GM12878 (cell line): ENCODE measurements at regions not wholly inside any gene's neighbourhood (a gene's known extent, or its start where the extent isn't known, plus 50 kb on each side); places are given as distances from the start of the nearest gene placed in this dataset.

Experiments used
- ATAC-seq: fragments of 200-7000 bp; cut with Tn5 transposase; 3 replicates; pipeline ENCODE4 v1.9.1; 2020; ENCODE audit warnings: mild to moderate bottlenecking, moderate library complexity
- BruUV-seq: library from RNA; stranded (reverse); fragments of 400-500 nt; replicated peaks from 2 replicates; lab custom pipeline; 2021; lab: Mats Ljungman, UMichigan
- CTCF ChIA-PET: fragments of 300-600 bp; sonication (Branson Sonifier 250); formaldehyde crosslinking; extraction: SDS; loops from one replicate; lab custom pipeline; 2021; ENCODE audit warnings: inconsistent platforms; lab: Yijun Ruan, JAX
- POLR2A ChIA-PET: fragments of 350-600 bp; formaldehyde crosslinking; extraction: SDS; loops from one replicate; lab custom pipeline; 2021; ENCODE audit warnings: inconsistent platforms; lab: Charles Lee
- RAD21 ChIA-PET: fragments of 300-600 bp; sonication (Branson Sonifier 250); formaldehyde crosslinking; loops from one replicate; lab custom pipeline; 2023; ENCODE audit warnings: antibody characterized with exemption; ENCODE audit not compliant: unreplicated experiment; lab: Charles Lee
- SMC1A ChIA-PET: fragments of 300-600 bp; sonication (Branson Sonifier 250); formaldehyde crosslinking; loops from one replicate; lab custom pipeline; 2023; ENCODE audit not compliant: unreplicated experiment, uncharacterized antibody; lab: Charles Lee
- DNase-seq: peaks from one replicate; pipeline ENCODE4 v3.0.0-alpha.2; 2011; ENCODE audit warnings: low read depth, low spot score
- FAIRE-seq: peaks from 3 replicates; lab custom pipeline; 2011; peaks lifted over from hg19 to GRCh38; lab: Jason Lieb, UNC
- H2AFZ ChIP-seq: 2 replicates; pipeline ENCODE4 v1.6.0; 2011; ENCODE audit warnings: low read depth, low read length, control low read depth; ENCODE audit not compliant: control insufficient read depth
- H3K27ac ChIP-seq: 2 replicates; pipeline ENCODE4 v1.5.1; 2011; ENCODE audit warnings: control low read depth; ENCODE audit not compliant: control insufficient read depth, insufficient read depth
- H3K27me3 ChIP-seq, 2 experiments: replicated peaks in 1 of 2; 2 replicates each; pipeline versions ENCODE4 v1.6.0 to v1.6.1; 2011; ENCODE audit warnings: low read length in 1 of 2; ENCODE audit not compliant: control insufficient read depth in 2 of 2, insufficient read depth in 2 of 2
- H3K36me3 ChIP-seq, 2 experiments: 2 replicates each; pipeline ENCODE4 v1.5.1; 2011; ENCODE audit warnings: low read length in 1 of 2; ENCODE audit not compliant: control insufficient read depth in 2 of 2, insufficient read depth in 2 of 2
- H3K4me1 ChIP-seq: 2 replicates; pipeline ENCODE4 v1.6.1; 2011; ENCODE audit warnings: mild to moderate bottlenecking, low read length, moderate library complexity, mixed read lengths; ENCODE audit not compliant: control insufficient read depth, insufficient read depth
- H3K4me2 ChIP-seq: 2 replicates; pipeline ENCODE4 v1.6.0; 2011; ENCODE audit warnings: control low read depth; ENCODE audit not compliant: control insufficient read depth, insufficient read depth
- H3K4me3 ChIP-seq: fragments of 200-600 bp; sonication (generic); 2 replicates; pipeline ENCODE4 v1.5.1; 2016
- H3K79me2 ChIP-seq: 2 replicates; pipeline ENCODE4 v1.6.0; 2011; ENCODE audit warnings: low read length; ENCODE audit not compliant: control insufficient read depth, insufficient read depth
- H3K9ac ChIP-seq: 2 replicates; pipeline ENCODE4 v1.8.0; 2011; ENCODE audit warnings: low read length, control low read depth, mixed read lengths; ENCODE audit not compliant: control insufficient read depth, insufficient read depth
- H3K9me3 ChIP-seq: replicated peaks from 3 replicates; pipeline ENCODE4 v1.5.1; 2011; ENCODE audit warnings: mild to moderate bottlenecking, low read length; ENCODE audit not compliant: control insufficient read depth, insufficient read depth
- H4K20me1 ChIP-seq: 2 replicates; pipeline ENCODE4 v1.6.0; 2011; ENCODE audit not compliant: control insufficient read depth, insufficient read depth
- ATF7 ChIP-seq: fragments of 450-650 bp; IDR thresholded peaks from 2 replicates; pipeline ENCODE4 v1.6.1; 2016; ENCODE audit warnings: low read depth, mild to moderate bottlenecking
- BCL11A ChIP-seq: IDR thresholded peaks from 2 replicates; pipeline ENCODE4 v1.6.1; 2011; ENCODE audit warnings: low read depth, low read length
- CEBPZ ChIP-seq: fragments of 150-350 bp; IDR thresholded peaks from 2 replicates; pipeline ENCODE4 v1.6.1; 2016; ENCODE audit warnings: low read depth, low read length
- HDAC6 ChIP-seq: fragments of 200-600 bp; sonication (generic); IDR thresholded peaks from one replicate; pipeline ENCODE4 v1.8.0; 2017; ENCODE audit warnings: antibody characterized with exemption; ENCODE audit not compliant: unreplicated experiment
- JUNB ChIP-seq: IDR thresholded peaks from 2 replicates; pipeline ENCODE4 v1.6.1; 2016; ENCODE audit warnings: antibody characterized with exemption, mild to moderate bottlenecking
- MAX ChIP-seq: IDR thresholded peaks from 2 replicates; pipeline ENCODE4 v1.6.1; 2012; ENCODE audit warnings: low read depth, low read length, improper control_type of control experiment
- MEF2A ChIP-seq: IDR thresholded peaks from 2 replicates; pipeline ENCODE4 v1.6.1; 2011; ENCODE audit warnings: low read depth, mild to moderate bottlenecking, low read length, moderate library complexity; ENCODE audit not compliant: insufficient read depth
- RBBP5 ChIP-seq: fragments of 200-600 bp; sonication (generic); conservative IDR thresholded peaks from 2 replicates; pipeline ENCODE4 v1.6.1; 2016
- SMAD1 ChIP-seq: fragments of 450-650 bp; IDR thresholded peaks from 2 replicates; pipeline ENCODE4 v1.6.1; 2018; ENCODE audit warnings: mild to moderate bottlenecking, low read depth; ENCODE audit not compliant: partially characterized antibody
- SP1 ChIP-seq: IDR thresholded peaks from one replicate; pipeline ENCODE4 v1.6.1; 2011; ENCODE audit warnings: low read depth, low read length
- SPI1 ChIP-seq: IDR thresholded peaks from 2 replicates; pipeline ENCODE4 v1.6.1; 2011; ENCODE audit warnings: low read depth, mild to moderate bottlenecking, low read length, moderate library complexity, borderline replicate concordance; ENCODE audit not compliant: insufficient read depth
- YY1 ChIP-seq: IDR thresholded peaks from 2 replicates; pipeline ENCODE4 v1.6.1; 2011; ENCODE audit warnings: low read depth, mild to moderate bottlenecking, low read length
- ZZZ3 ChIP-seq: IDR thresholded peaks from 2 replicates; pipeline ENCODE4 v1.6.1; 2011; ENCODE audit warnings: low read depth; ENCODE audit not compliant: control insufficient read depth, insufficient read length
- WGBS: methylation state at CpG from one replicate; pipeline ENCODE4 v1.1.6; 2016; ENCODE audit warnings: low lambda C conversion rate; ENCODE audit not compliant: insufficient replicate concordance, insufficient coverage; ENCODE audit errors: missing lambda C conversion rate; 5-methylcytosine and 5-hydroxymethylcytosine counted together
- in situ Hi-C: fragments of 300-500 bp; cut with MboI; formaldehyde crosslinking; loops from 9 replicates; pipeline ENCODE4 v1.14.3; 2018; ENCODE audit warnings: mixed read lengths
- intact Hi-C: fragments of 100-400 bp; cut with micrococcal nuclease; formaldehyde crosslinking; loops from one replicate; pipeline ENCODE4 v1.14.2; 2022; ENCODE audit not compliant: unreplicated experiment

DNA sequence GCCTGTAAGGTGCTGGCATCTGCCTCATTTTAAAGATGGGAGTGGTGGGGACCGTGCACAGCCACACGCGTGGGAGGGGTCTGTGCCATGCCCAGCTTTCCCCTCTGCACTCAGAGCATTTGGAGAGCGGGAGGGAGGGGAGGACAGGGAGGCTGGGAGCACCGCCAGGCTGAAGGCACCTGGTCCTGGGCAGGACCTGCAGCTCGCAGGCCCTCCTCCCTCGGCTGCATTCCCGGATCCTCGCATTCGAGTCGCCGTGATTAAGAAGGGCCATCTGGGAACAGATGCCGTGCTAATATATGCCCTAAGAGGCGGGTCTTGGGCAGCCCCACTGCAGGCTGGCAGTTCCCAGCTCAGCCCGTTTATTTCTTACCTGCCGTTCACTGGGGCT lies 84.0 kb downstream of the PTGR3 start:
- FAIRE-seq: no peak
- Histone ChIP-seq H3K4me1 (no peaks in the 10 kb centered on the region), H3K79me2 (no peaks in the 10 kb centered on the region), H3K27ac (no peak overlapping the region), H3K4me3 (no peak overlapping the region), H3K9me3 (no peaks in the 10 kb centered on the region), H3K27me3 (no peaks in the 10 kb centered on the region), H4K20me1 (no peaks in the 10 kb centered on the region), H3K4me2 (no peak overlapping the region), H3K9ac (no peak overlapping the region), H3K36me3 (no peaks in the 10 kb centered on the region), H2AFZ (no peak overlapping the region)
- intact Hi-C loops (no loop called here), in situ Hi-C loops (no loop called here)
- ChIA-PET RAD21 (no interaction called here), POLR2A (no interaction called here), CTCF (no interaction called here), SMC1A (no interaction called here)
- 79% methylated on average over 15 of the region's 16 CpGs for WGBS
- TF ChIP-seq RBBP5 (no peak), BCL11A (no peak), CEBPZ (no peak)
- ATAC-seq: no peak
- BruUV-seq: no TSS peak
- no peak for DNase-seq

- POLR2A ChIA-PET: no interaction called here
- H3K4me3 ChIP-seq: no peak overlapping the region
- BruUV-seq: no TSS peak
- no peak for TF ChIP-seq MAX
- no peak for TF ChIP-seq YY1
- no peak for TF ChIP-seq SP1
- no peak for TF ChIP-seq ATF7
- TF ChIP-seq MEF2A: no peak
- TF ChIP-seq ZZZ3: no peak
- no peak for TF ChIP-seq SPI1
- no peak for TF ChIP-seq SMAD1
- no peak for TF ChIP-seq JUNB
- TF ChIP-seq HDAC6: no peak
- H3K27ac ChIP-seq: no peak overlapping the region
- H3K9ac ChIP-seq: no peak overlapping the region
- WGBS: 43% methylated on average over 14 of the region's 14 CpGs
- SMC1A ChIA-PET: no interaction called here
- no peak for FAIRE-seq
- intact Hi-C loops: no loop called here
- H3K79me2 ChIP-seq: no peaks in the 10 kb centered on the region
- in situ Hi-C loops: no loop called here
- no peaks in the 10 kb centered on the region for H3K27me3 ChIP-seq
- RAD21 ChIA-PET: no interaction called here
- CTCF ChIA-PET: no interaction called here
- ATAC-seq: no peak
- H4K20me1 ChIP-seq: no peaks in the 10 kb centered on the region
- H3K4me1 ChIP-seq: no peaks in the 10 kb centered on the region
- H3K36me3 ChIP-seq: no peaks in the 10 kb centered on the region
- H3K9me3 ChIP-seq: no peaks in the 10 kb centered on the region
- H2AFZ ChIP-seq: no peak overlapping the region
- no peak overlapping the region for H3K4me2 ChIP-seq
- DNase-seq: no peak
These were observed 84.4 kb downstream of the PTGR3 start for GRCh38 chr18:75124551-75124950.
